ENCODE measurements at regions not wholly inside any gene's neighbourhood (a gene's known extent, or its start where the extent isn't known, plus 50 kb on each side); places are given as distances from the start of the nearest gene placed in this dataset.

DNA sequence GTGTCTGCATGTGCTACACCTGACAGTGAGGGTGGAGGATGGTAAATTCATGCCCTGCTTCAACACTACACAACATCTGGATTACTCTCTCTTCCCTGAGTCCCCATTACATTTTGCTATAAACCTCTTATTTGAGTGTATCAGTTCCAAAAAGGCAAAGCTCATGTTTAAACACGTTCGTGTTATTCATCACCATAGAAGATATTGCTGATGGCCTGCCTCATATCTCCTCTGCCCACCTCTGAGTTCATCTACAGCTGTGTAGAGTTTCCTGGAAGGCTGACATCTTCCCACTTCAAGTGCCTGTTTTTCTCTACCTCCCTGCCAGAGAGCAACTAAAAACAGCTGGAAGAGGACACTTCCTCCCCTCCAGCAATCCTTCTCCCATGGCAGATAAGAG is 433.2 kb downstream of the ISL1 start:
- H3K4me3 ChIP-seq = no peak overlapping the region
- no peaks in the 10 kb centered on the region for H3K36me3 ChIP-seq
- no peaks in the 10 kb centered on the region for H3K4me1 ChIP-seq
- H3K27me3 ChIP-seq = no peaks in the 10 kb centered on the region
- ATAC-seq (no peak), DNase-seq (no peak)
- no peak for TF ChIP-seq POLR2A (IDR thresholded peaks at IDR 0.05)
- TF ChIP-seq, protein P1, sequence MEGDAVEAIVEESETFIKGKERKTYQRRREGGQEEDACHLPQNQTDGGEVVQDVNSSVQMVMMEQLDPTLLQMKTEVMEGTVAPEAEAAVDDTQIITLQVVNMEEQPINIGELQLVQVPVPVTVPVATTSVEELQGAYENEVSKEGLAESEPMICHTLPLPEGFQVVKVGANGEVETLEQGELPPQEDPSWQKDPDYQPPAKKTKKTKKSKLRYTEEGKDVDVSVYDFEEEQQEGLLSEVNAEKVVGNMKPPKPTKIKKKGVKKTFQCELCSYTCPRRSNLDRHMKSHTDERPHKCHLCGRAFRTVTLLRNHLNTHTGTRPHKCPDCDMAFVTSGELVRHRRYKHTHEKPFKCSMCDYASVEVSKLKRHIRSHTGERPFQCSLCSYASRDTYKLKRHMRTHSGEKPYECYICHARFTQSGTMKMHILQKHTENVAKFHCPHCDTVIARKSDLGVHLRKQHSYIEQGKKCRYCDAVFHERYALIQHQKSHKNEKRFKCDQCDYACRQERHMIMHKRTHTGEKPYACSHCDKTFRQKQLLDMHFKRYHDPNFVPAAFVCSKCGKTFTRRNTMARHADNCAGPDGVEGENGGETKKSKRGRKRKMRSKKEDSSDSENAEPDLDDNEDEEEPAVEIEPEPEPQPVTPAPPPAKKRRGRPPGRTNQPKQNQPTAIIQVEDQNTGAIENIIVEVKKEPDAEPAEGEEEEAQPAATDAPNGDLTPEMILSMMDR (IDR thresholded peaks at IDR 0.05) = no peak
- no peak overlapping the region for H3K27ac ChIP-seq
- WGBS (ENCODE audit: insufficient coverage, low coverage, low lambda C conversion rate, missing lambda C conversion rate) = 51% methylated on average over 2 of the region's 2 CpGs
- intact Hi-C loops (cut with DNase I) = no loop called here
- H3K9me3 ChIP-seq = no peaks in the 10 kb centered on the region

DNA sequence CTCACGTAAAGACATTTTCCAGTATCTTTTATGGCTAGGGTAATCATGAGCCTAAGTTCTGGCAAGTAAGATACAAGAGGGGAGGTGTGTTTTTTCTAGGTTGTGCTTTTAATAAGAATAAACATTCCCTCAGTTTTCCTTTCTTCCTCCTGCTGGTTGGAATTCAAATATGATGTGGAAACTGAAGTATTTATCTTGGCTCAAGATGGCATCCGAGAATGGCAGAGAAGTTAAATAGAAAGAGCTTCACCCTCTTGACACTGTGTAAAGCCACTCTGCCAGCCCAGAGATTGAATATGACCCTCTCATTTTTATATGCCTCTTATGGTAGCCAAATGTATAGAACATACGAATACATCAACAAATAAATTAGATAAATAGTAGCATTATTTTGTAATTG is 438.4 kb downstream of the ISL1 start:
- Histone ChIP-seq H3K27me3 (no peaks in the 10 kb centered on the region), H3K36me3 (no peaks in the 10 kb centered on the region), H3K27ac (no peak overlapping the region), H3K4me1 (no peaks in the 10 kb centered on the region), H3K9me3 (no peaks in the 10 kb centered on the region), H3K4me3 (no peak overlapping the region)
- DNase-seq (no peak), ATAC-seq (no peak)
- TF ChIP-seq, protein P1 (IDR thresholded peaks at IDR 0.05) = no peak
- TF ChIP-seq POLR2A (IDR thresholded peaks at IDR 0.05) = no peak
- intact Hi-C loops (cut with DNase I) = no loop called here
- 35% methylated on average over 3 of the region's 3 CpGs for WGBS (ENCODE audit: insufficient coverage, low coverage, low lambda C conversion rate, missing lambda C conversion rate)

DNA sequence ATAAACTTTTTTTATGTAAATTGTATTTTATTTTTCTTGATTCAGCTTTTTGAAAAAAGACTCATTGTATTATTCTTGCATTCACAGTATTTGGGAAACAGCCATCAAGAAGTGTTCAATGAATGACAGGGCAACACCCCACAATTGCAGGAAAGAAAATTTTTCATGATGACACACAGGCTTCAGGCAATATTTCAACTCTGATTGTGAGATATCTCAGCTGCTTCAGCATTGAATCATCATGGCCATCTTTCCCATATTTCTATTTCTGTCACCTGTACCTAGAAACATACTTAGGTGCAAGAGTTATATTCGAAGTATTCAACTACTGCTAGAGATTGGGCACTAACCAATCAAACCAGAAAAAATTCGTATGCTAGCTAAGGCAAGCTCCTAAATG is 446.0 kb downstream of the ISL1 start:
- Histone ChIP-seq H3K27me3 (no peaks in the 10 kb centered on the region), H3K4me3 (no peak overlapping the region), H3K36me3 (no peaks in the 10 kb centered on the region), H3K27ac (no peak overlapping the region), H3K9me3 (no peaks in the 10 kb centered on the region), H3K4me1 (no peaks in the 10 kb centered on the region)
- ATAC-seq (no peak), DNase-seq (no peak)
- WGBS (ENCODE audit: insufficient coverage, low coverage, low lambda C conversion rate, missing lambda C conversion rate) = 31% methylated on average over 2 of the region's 2 CpGs
- TF ChIP-seq POLR2A (IDR thresholded peaks at IDR 0.05) = no peak
- TF ChIP-seq, protein P1 (IDR thresholded peaks at IDR 0.05) = no peak
- intact Hi-C loops (cut with DNase I) = no loop called here

DNA sequence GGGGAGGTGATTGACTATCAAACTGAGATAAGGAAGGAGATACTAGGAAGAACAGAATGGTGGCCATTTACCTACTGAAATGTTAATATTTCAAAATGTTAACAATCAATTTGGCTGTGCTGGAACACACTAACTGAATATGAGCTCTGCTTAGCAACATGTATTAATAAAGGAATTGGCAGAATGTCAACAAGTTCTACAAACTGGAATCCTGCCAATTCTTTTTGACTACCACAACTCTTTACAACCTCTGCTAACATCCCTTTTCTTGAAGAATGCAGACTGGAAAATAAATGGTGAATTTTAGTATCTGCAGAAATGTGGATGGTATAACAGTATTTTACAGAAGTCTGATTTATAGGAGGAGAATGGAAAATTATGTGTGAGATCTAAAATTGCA is 446.4 kb downstream of the ISL1 start:
- no peaks in the 10 kb centered on the region for H3K9me3 ChIP-seq
- intact Hi-C loops (cut with DNase I) = no loop called here
- TF ChIP-seq, protein P1 (IDR thresholded peaks at IDR 0.05) = no peak
- TF ChIP-seq POLR2A (IDR thresholded peaks at IDR 0.05) = no peak
- ATAC-seq (no peak), DNase-seq (no peak)
- H3K4me1 ChIP-seq = no peaks in the 10 kb centered on the region
- H3K36me3 ChIP-seq = no peaks in the 10 kb centered on the region
- H3K27me3 ChIP-seq = no peaks in the 10 kb centered on the region
- no peak overlapping the region for H3K27ac ChIP-seq
- no peak overlapping the region for H3K4me3 ChIP-seq

DNA sequence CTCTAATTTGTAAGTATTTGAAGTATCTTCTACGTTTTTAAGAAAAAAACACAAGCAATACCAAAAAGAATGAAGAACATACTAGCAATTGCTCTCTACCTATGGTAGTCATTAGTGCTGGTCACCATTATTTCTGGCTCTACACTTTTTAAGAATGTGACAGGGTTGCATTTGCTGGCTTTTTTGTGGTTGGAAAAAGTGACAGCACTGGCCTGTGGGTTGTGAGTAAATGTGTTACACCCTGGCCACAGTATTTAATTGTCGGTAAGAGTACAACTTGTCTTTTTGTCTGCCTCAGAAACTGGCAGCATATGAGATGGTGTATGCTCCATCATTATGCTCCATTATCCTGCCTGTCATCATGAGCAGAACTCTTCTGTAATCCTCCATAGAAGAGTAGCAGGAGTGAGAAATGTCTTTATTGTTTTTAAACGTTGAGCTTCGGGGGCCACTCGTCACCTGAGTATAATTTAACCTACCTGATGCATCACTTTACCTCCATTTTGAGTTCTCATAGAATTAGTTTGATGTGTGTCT is 449.8 kb downstream of the ISL1 start:
- no peaks in the 10 kb centered on the region for H3K27me3 ChIP-seq
- DNase-seq (no peak), ATAC-seq (no peak)
- H3K27ac ChIP-seq = no peak overlapping the region
- no peak overlapping the region for H3K4me3 ChIP-seq
- intact Hi-C loops (cut with DNase I) = no loop called here
- TF ChIP-seq POLR2A (IDR thresholded peaks at IDR 0.05) = no peak
- TF ChIP-seq, protein P1 (IDR thresholded peaks at IDR 0.05) = no peak
- no peaks in the 10 kb centered on the region for H3K36me3 ChIP-seq
- 58% methylated on average over 5 of the region's 5 CpGs for WGBS (ENCODE audit: insufficient coverage, low coverage, low lambda C conversion rate, missing lambda C conversion rate)
- H3K9me3 ChIP-seq = no peaks in the 10 kb centered on the region
- no peaks in the 10 kb centered on the region for H3K4me1 ChIP-seq

Measured in right lobe of liver (tissue), 6 donors.